ENCODE measurements at regions not wholly inside any gene's neighbourhood (a gene's known extent, or its start where the extent isn't known, plus 50 kb on each side); places are given as distances from the start of the nearest gene placed in this dataset.

- H3K27ac ChIP-seq (ENCODE audit: low read length) = no peak overlapping the region
- no peak for TF ChIP-seq MXI1 (conservative IDR thresholded peaks at IDR 0.05; ENCODE audit: poor library complexity, severe bottlenecking)
- TF ChIP-seq EP300 (conservative IDR thresholded peaks at IDR 0.05; ENCODE audit: poor library complexity, severe bottlenecking) = no peak
- no peak for TF ChIP-seq POLR2AphosphoS5 (IDR thresholded peaks at IDR 0.05)
- no peak for TF ChIP-seq RAD21 (conservative IDR thresholded peaks at IDR 0.05)
- no peak for TF ChIP-seq EZH2 (IDR thresholded peaks at IDR 0.05; ENCODE audit: borderline replicate concordance, insufficient read depth, low read length, poor library complexity, severe bottlenecking)
- TF ChIP-seq CTCF (IDR thresholded peaks at IDR 0.05; ENCODE audit: poor library complexity, severe bottlenecking) = no peak
- no peak for TF ChIP-seq REST (IDR thresholded peaks at IDR 0.05; ENCODE audit: borderline replicate concordance)
- TF ChIP-seq SMC3 (conservative IDR thresholded peaks at IDR 0.05; ENCODE audit: poor library complexity) = no peak
- no peak for TF ChIP-seq TAF1 (IDR thresholded peaks at IDR 0.05; ENCODE audit: low read depth)
- H2AFZ ChIP-seq (ENCODE audit: low read depth, low read length) = no peak overlapping the region
- no peaks in the 10 kb centered on the region for H3K9me3 ChIP-seq (ENCODE audit: low read length)
- no peaks in the 10 kb centered on the region for H3F3A ChIP-seq (ENCODE audit: insufficient read depth, low read length, poor library complexity, severe bottlenecking)
- no peaks in the 10 kb centered on the region for H3K79me2 ChIP-seq (replicated peaks; ENCODE audit: insufficient read depth, low read length)
- H3K4me2 ChIP-seq (ENCODE audit: low read length) = no peak overlapping the region
- no peaks in the 10 kb centered on the region for H3K27me3 ChIP-seq (ENCODE audit: insufficient read depth, low read depth, low read length)
- H3K9me2 ChIP-seq (ENCODE audit: insufficient read depth, low read length) = no peaks in the 10 kb centered on the region
- H3K9ac ChIP-seq (ENCODE audit: low read length) = no peak overlapping the region
- no peaks in the 10 kb centered on the region for H4K20me1 ChIP-seq (ENCODE audit: insufficient read depth)
- no peak overlapping the region for H3K4me3 ChIP-seq (ENCODE audit: low read length)
- H3K36me3 ChIP-seq (ENCODE audit: insufficient read depth, low read length) = no peaks in the 10 kb centered on the region
These were observed 82.5 kb upstream of the GC start for GRCh38 chr4:71866212-71866885.

GRCh38 chr4:71867598-71867997 is 83.7 kb upstream of the GC start:
- no peaks in the 10 kb centered on the region for H3K79me2 ChIP-seq (replicated peaks; ENCODE audit: insufficient read depth, low read length)
- no peak overlapping the region for H3K27ac ChIP-seq (ENCODE audit: low read length)
- no peak overlapping the region for H3K9ac ChIP-seq (ENCODE audit: low read length)
- H3F3A ChIP-seq (ENCODE audit: insufficient read depth, low read length, poor library complexity, severe bottlenecking) = no peaks in the 10 kb centered on the region
- H3K9me3 ChIP-seq (ENCODE audit: low read length) = no peaks in the 10 kb centered on the region
- H4K20me1 ChIP-seq (ENCODE audit: insufficient read depth) = no peaks in the 10 kb centered on the region
- H3K36me3 ChIP-seq (ENCODE audit: insufficient read depth, low read length) = no peaks in the 10 kb centered on the region
- no peak overlapping the region for H2AFZ ChIP-seq (ENCODE audit: low read depth, low read length)
- H3K4me3 ChIP-seq (ENCODE audit: low read length) = no peak overlapping the region
- H3K4me2 ChIP-seq (ENCODE audit: low read length) = no peak overlapping the region
- no peaks in the 10 kb centered on the region for H3K9me2 ChIP-seq (ENCODE audit: insufficient read depth, low read length)
- TF ChIP-seq SMC3 (conservative IDR thresholded peaks at IDR 0.05; ENCODE audit: poor library complexity) = no peak
- TF ChIP-seq POLR2AphosphoS5 (IDR thresholded peaks at IDR 0.05) = no peak
- TF ChIP-seq EP300 (conservative IDR thresholded peaks at IDR 0.05; ENCODE audit: poor library complexity, severe bottlenecking) = no peak
- no peak for TF ChIP-seq TAF1 (IDR thresholded peaks at IDR 0.05; ENCODE audit: low read depth)
- no peaks in the 10 kb centered on the region for H3K27me3 ChIP-seq (ENCODE audit: insufficient read depth, low read depth, low read length)

Measured in neural cell (in vitro differentiated cells).